CD4-positive, alpha-beta T cell treated with Interleukin-1 beta for 1 hour (primary cell): ENCODE measurements at regions not wholly inside any gene's neighbourhood (a gene's known extent, or its start where the extent isn't known, plus 50 kb on each side); places are given as distances from the start of the nearest gene placed in this dataset.
"Not testable (repeated sequence)": the region's sequence is repeated elsewhere in the genome, so short reads cannot be mapped to it uniquely, and the experiment has no call there.

Experiments
- DNase-seq, 2 donors: peaks; one replicate each; pipeline ENCODE4 v3.0.0-alpha.2; 2020 to 2022

GRCh38 chr18:2146754-2147153 is 424.6 kb downstream of the METTL4 start:
- DNase-seq: no peak

DNA sequence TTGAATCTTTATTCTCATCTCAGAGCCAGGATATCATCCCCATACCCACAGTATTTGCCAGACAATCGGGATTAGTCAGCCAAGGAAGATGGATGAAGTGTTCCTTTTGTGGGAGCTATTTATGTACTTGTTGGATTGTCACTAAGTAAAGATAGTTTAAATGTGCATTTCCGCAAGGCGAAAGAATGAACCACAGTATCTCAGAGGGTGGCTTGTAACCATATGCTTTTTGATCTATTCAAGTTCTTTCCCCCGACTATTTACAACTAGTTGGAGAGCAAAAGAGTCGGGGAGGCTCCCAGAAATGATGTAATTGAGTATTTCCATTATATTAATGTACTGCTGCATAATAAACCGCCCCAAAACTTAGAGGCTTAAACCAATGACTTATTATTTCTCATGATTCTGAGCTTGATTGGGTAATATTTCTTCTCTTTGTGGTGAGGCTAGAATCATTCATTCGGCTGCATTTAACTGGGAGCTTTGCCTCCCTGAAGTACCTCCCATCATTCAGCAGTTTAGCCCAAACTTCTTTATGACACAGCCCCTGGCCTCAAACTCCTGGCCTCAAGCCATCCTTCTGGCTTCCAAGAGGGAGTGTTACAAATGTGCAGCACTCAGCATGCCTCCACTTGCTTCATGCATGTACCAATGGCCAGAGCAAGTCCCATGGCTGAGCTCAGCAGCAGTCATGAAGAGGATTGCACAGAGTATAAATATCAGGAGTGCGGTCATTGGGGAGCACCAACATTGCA is 423.7 kb downstream of the METTL4 start:
- no peak for DNase-seq

DNA sequence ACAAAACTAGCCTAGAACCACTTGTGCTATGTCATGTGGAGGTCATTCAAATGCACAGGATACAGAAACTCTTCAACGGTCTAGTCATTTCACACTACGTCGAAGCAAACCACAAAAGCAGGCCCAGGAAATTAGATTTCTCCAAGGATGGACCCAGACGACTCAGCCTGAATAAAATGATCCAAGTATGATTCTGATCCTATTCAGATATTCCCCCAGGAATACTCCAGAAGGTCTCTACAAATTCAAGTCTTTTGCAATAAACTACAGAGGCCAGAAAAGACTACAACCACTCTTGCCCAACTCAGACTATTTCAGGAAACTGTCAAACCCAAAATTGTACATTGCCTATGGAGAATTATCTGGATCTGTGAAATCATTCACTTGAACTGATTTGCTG is 422.5 kb downstream of the METTL4 start:
- no peak for DNase-seq

- DNase-seq: no peak
Measured at GRCh38 chr18:2150566-2150965, 420.7 kb downstream of the METTL4 start.

GRCh38 chr18:2154278-2154677 is 417.0 kb downstream of the METTL4 start:
- no peak for DNase-seq

DNA sequence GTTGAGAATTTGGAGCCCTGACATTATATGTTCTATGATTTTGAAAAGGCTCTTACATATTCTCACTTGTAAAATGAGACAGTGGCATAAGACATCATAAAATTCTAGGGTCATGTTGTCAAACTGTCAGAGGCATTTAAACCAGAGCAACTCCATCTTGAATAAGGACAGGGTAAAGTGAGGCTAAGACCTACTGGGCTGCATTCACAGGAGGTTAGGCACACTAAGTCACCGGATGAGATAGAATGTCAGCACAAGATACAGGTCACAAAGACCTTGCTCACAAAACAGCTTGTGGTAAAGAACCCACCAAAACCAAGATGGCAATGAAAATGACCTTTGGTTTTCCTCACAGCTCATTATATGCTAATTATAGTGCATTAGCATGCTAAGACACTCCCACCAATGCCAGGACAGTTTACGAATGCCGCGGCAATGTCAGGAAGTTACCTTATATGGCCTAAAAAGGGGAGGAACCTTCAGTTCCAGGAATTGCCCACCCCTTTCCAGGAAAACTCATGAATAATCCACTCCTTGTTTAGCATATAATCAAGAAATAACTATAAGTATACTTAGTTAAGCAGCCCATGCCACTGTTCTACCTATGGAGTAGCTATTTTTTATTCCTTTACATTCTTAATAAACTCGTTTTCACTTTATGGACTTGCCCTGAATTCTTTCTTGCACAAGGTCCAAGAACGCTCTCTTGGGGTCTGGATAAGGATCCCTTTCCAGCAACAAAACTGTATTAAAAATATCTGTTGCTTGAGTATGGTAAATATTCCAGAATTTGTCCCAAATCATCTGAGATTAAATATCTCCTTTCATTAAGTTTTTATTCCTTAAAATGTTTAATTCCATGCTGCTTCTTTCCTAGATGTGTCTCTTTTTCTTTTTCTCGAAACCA is 406.4 kb downstream of the METTL4 start:
- no peak for DNase-seq

- DNase-seq: not testable (repeated sequence)
Measured at GRCh38 chr18:2166876-2167275, 404.4 kb downstream of the METTL4 start.

DNA sequence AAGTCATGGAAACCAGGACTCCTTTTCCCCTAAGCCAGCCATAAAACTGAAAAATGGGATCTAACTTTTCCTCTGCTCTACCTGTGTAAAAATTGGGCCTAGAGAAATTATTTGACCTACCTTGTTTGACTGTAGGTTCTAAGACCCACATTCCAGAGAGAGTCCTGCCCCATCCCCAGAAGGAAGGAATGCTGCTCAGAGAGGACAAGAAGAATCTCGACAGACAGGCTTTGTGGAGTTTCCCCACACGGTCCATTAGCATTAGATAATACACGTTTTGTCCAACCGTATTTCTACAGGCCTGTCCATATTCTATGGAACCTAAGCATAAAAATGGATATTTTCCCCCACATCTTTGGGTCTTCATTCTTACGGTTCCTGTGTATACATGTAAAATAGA is 403.3 kb downstream of the METTL4 start:
- no peak for DNase-seq

DNA sequence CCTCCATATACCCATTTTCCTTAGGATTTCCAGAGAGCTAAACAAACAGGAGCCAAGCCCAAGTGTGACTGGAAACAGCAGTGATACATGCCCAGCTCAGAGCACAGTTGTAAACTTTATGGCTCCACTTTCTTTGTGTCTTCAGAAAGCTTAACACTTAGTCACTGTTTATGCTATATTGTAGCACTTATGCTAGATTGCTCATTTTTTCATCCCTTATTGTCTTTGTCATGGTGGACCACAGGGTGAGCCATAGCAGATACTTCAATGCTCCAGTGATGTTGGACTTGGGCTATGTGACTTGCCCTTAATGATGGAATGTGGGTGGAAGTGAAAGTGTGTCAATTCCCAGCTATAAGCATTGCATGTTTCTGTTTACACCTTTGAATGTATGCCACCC is 401.6 kb downstream of the METTL4 start:
- DNase-seq: no peak

GRCh38 chr18:2171840-2172625 is 399.3 kb downstream of the METTL4 start:
- DNase-seq: no peak

GRCh38 chr18:2172881-2173280 is 398.4 kb downstream of the METTL4 start:
- DNase-seq: no peak

DNA sequence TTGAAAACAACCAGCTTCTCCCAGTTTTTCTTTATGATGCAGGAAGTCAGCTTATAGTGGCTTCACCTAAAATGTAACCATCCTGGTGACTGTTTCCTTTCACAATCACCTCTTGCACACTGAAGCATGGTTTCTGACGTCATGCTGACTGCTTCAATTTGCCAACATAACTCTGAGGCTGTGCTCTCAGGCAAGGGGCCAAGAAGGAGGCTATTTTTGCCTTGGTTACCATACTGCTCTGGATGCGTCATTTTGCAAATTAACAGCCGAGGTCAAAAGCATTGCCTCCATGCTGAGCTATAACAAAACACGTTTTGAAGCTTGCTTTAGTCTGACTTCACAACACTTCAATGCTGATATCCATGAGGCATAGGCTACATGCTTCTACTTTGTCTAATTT is 397.8 kb downstream of the METTL4 start:
- DNase-seq: no peak

GRCh38 chr18:2178036-2178435 is 393.3 kb downstream of the METTL4 start:
- DNase-seq: no peak

GRCh38 chr18:2179498-2180183 is 391.7 kb downstream of the METTL4 start:
- DNase-seq: no peak

DNA sequence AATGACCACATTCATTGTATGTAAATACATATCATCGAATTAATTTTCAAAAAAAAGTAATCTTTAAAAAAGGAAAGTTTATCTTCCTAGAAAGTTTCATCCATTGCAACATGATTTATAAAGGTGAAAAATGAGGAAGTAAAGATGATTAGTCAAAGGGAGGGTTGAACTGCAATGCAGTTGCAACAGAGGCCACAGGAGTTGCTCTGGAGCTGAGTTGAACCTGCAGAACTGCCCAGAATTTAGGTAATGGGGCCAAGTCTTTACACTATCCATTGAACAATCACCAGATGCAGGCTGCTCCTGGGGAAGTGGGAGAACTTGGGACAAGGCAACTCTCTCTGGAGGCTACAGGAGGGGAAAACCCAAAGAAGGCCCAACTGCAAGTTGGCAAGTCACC is 390.7 kb downstream of the METTL4 start:
- no peak for DNase-seq

GRCh38 chr18:2183432-2183831 is 387.9 kb downstream of the METTL4 start:
- no peak for DNase-seq

DNA sequence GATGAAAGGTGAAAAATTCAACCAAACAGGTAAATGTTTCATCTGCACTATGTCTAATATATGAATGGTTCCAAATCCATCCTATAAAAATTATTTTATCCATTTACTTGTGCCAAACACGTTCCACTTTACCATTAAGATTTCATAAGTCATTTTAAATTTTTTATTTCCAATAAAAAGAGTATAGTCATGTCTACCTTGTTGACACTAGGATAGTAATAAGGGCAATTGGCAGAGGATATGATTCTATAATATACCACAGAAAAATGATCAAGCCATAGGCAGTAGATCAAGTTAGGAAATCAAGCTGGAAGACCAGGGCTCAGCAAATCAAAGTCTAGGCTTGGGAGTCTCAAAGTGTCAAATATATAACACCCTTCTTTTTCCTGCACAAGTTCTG is 384.3 kb downstream of the METTL4 start:
- no peak for DNase-seq

DNA sequence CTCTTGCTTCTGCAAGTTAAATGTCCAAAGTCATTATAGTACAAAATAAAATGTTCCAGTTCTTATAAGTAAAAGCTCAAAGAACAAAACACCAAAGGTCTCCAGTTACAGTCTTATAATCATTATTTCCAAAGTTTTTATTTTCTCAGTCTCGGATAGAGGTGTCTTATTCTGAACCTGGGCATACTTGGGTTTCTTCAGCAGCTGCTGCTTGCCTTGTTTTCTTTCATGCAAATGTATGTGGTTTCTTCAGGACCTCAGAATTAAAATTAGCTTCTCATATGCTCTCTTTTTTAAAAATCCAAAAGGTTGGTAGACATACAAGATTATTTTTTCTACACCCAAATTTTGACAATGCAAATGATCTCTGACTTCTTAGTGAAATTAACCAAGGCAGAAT is 383.0 kb downstream of the METTL4 start:
- DNase-seq: no peak

- DNase-seq: no peak
Measured at GRCh38 chr18:2191180-2191790, 380.0 kb downstream of the METTL4 start.

DNA sequence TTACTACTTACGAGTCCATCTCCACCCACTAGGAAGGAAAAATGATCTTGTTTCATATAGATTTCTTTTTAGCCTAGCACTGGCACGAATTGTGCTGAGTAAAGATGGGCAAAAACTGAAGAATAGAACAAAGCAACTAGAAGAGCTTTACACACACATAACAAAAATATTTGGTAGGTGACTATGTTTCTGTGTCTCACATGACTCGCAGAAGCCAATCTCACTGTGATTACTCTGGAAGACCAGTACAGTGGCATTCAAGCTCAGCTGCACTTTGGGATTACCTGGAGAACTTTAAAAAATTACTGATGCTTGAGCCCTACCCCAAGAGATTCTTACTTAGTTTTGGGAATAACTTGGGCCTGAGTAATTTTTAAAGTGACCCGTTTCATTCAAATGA is 378.7 kb downstream of the METTL4 start:
- no peak for DNase-seq

GRCh38 chr18:2197946-2198345 is 373.4 kb downstream of the METTL4 start:
- no peak for DNase-seq

GRCh38 chr18:2199060-2199459 is 372.2 kb downstream of the METTL4 start:
- no peak for DNase-seq
